Lung (tissue), 11 donors: ENCODE measurements at regions not wholly inside any gene's neighbourhood (a gene's known extent, or its start where the extent isn't known, plus 50 kb on each side); places are given as distances from the start of the nearest gene placed in this dataset.

Experiments
- ATAC-seq: fragments of 200-7000 bp; cut with Tn5 transposase; one replicate; pipeline ENCODE4 v1.9.1; 2020; ENCODE audit warnings: moderate number of reproducible peaks; ENCODE audit not compliant: insufficient read depth, low FRiP score
- DNase-seq, 3 donors: peaks; one replicate each; pipeline ENCODE4 v3.0.0-alpha.2; 2013 to 2017
- H3K27ac ChIP-seq, 2 donors: one replicate each; pipeline ENCODE4 v1.5.1; 2013; ENCODE audit warnings: mild to moderate bottlenecking in 2 of 2, moderate library complexity in 2 of 2, control low read depth in 1 of 2, inconsistent platforms in 1 of 2, low read depth in 1 of 2, low read length in 1 of 2
- H3K27me3 ChIP-seq, 3 donors: one replicate each; pipeline ENCODE4 v1.5.1; 2013; ENCODE audit warnings: low read length in 2 of 3; ENCODE audit not compliant: control insufficient read depth in 3 of 3, insufficient read depth in 3 of 3
- H3K36me3 ChIP-seq, 4 donors: one replicate each; pipeline ENCODE4 v1.5.1; 2013; ENCODE audit warnings: low read length in 4 of 4, mild to moderate bottlenecking in 1 of 4, moderate library complexity in 1 of 4; ENCODE audit not compliant: control insufficient read depth in 4 of 4, insufficient read depth in 4 of 4
- H3K4me1 ChIP-seq, 5 donors: one replicate each; pipeline ENCODE4 v1.5.1; 2013; ENCODE audit warnings: low read length in 5 of 5, mild to moderate bottlenecking in 2 of 5, moderate library complexity in 1 of 5; ENCODE audit not compliant: control insufficient read depth in 5 of 5, insufficient read depth in 5 of 5
- H3K4me3 ChIP-seq: one replicate; pipeline ENCODE4 v1.5.1; 2013; ENCODE audit warnings: mild to moderate bottlenecking, control low read depth, moderate library complexity
- H3K9ac ChIP-seq, 2 donors: one replicate each; pipeline ENCODE4 v1.5.1; 2013; ENCODE audit warnings: low read length in 2 of 2, control low read depth in 1 of 2; ENCODE audit not compliant: insufficient read depth in 1 of 2
- H3K9me3 ChIP-seq, 4 donors: one replicate each; pipeline ENCODE4 v1.5.1; 2013; ENCODE audit warnings: low read length in 3 of 4, mild to moderate bottlenecking in 1 of 4, moderate library complexity in 1 of 4; ENCODE audit not compliant: control insufficient read depth in 4 of 4, insufficient read depth in 3 of 4
- WGBS, 2 donors: extraction: QIAGEN DNeasy Blood & Tissue Kit; methylation state at CpG; one replicate each; pipeline ENCODE4 v1.1.7; 2013; 5-methylcytosine and 5-hydroxymethylcytosine counted together
- TF ChIP-seq, protein P1 (sequence below): IDR thresholded peaks from 2 replicates; pipeline ENCODE4 v1.5.1; 2012; ENCODE audit warnings: mild to moderate bottlenecking; ENCODE audit errors: control extremely low read depth, extremely low read depth
- donor health status: control.
- donor health status: control.
- donor health status: Bipolar disorder and iron deficiency.
- donor health status: healthy.
- donor health status: DM: yes; HTN: yes; CAD: no.

DNA sequence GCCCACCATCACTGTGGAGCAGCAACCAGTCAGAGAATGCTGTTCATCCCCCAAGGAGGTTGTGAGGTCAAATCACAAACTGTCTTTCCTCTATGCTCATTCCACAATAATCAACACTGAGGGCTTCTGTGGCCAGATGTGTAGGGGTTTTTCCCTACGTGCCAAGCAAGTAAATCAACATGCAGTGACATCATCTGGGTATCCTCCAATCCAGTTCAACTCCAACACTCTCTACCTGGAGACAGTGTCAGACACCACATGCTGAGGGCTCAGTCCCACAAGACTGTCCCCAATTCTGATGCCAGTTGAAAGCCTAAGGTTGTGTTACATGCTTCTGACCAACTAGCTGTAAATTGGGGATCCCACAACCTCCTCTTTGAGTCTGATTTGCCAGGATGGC, 57.3 kb upstream of the DMRT1 start:
- TF ChIP-seq, protein P1, sequence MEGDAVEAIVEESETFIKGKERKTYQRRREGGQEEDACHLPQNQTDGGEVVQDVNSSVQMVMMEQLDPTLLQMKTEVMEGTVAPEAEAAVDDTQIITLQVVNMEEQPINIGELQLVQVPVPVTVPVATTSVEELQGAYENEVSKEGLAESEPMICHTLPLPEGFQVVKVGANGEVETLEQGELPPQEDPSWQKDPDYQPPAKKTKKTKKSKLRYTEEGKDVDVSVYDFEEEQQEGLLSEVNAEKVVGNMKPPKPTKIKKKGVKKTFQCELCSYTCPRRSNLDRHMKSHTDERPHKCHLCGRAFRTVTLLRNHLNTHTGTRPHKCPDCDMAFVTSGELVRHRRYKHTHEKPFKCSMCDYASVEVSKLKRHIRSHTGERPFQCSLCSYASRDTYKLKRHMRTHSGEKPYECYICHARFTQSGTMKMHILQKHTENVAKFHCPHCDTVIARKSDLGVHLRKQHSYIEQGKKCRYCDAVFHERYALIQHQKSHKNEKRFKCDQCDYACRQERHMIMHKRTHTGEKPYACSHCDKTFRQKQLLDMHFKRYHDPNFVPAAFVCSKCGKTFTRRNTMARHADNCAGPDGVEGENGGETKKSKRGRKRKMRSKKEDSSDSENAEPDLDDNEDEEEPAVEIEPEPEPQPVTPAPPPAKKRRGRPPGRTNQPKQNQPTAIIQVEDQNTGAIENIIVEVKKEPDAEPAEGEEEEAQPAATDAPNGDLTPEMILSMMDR: no peak
- Histone ChIP-seq H3K9ac (no peak overlapping the region), H3K36me3 (no peaks in the 10 kb centered on the region), H3K9me3 (no peaks in the 10 kb centered on the region), H3K27ac (no peak overlapping the region), H3K4me3 (no peak overlapping the region), H3K27me3 (no peaks in the 10 kb centered on the region), H3K4me1 (no peaks in the 10 kb centered on the region)
- ATAC-seq (no peak), DNase-seq (no peak)
- WGBS, 2 donors: 62 to 81% methylated on average over 1 of the region's 1 CpG

DNA sequence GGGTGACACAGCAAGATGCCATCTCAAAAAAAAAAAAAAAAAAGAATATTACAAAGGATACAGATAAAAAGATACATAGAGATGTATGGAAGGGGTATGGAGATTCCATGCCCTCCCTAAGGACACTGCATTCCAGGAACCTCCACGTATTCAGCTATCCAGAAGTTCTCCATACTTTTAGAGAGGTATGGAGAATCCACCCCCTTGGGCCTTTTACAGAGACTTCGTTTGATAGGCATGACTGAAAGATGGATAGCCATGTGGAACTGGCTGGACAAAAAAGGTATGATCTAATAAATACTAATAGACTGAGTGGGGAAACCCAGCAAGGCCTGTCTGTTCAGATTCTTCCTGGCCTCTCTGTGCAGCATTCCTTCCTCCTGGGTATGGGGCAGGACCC, 56.6 kb upstream of the DMRT1 start:
- 83 to 88% methylated on average over 2 of the region's 2 CpGs for WGBS, 2 donors
- no peak overlapping the region for H3K9ac ChIP-seq
- TF ChIP-seq, protein P1: no peak
- no peaks in the 10 kb centered on the region for H3K27me3 ChIP-seq
- no peak overlapping the region for H3K27ac ChIP-seq
- no peaks in the 10 kb centered on the region for H3K36me3 ChIP-seq
- H3K4me3 ChIP-seq: no peak overlapping the region
- DNase-seq: no peak
- no peak for ATAC-seq
- no peaks in the 10 kb centered on the region for H3K4me1 ChIP-seq
- H3K9me3 ChIP-seq: no peaks in the 10 kb centered on the region

DNA sequence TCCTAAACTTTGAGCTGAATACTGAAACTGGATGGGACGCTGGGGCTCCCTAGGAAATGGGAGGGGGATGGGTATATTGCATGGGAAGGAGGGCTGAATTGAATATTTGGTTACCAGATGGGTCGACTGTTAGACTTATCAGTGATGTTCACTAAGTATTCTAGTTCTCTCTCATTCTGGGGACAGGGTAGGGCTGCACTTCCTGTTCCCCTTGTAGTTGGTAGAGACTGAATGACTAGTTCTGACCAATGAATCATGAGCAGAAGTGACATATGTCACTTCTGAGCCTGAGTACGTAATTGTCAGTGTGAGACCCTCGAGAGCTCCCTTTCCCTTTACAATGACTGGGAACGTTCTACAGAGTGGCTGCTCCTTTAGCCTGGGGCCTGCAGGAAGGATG, 55.5 kb upstream of the DMRT1 start:
- H3K27ac ChIP-seq: no peak overlapping the region
- no peaks in the 10 kb centered on the region for H3K4me1 ChIP-seq
- no peak overlapping the region for H3K4me3 ChIP-seq
- H3K27me3 ChIP-seq: no peaks in the 10 kb centered on the region
- WGBS, 2 donors: 51 to 62% methylated on average over 5 of the region's 5 CpGs
- DNase-seq (no peak), ATAC-seq (no peak)
- H3K9ac ChIP-seq: no peak overlapping the region
- H3K9me3 ChIP-seq: no peaks in the 10 kb centered on the region
- H3K36me3 ChIP-seq: no peaks in the 10 kb centered on the region
- TF ChIP-seq, protein P1: no peak

DNA sequence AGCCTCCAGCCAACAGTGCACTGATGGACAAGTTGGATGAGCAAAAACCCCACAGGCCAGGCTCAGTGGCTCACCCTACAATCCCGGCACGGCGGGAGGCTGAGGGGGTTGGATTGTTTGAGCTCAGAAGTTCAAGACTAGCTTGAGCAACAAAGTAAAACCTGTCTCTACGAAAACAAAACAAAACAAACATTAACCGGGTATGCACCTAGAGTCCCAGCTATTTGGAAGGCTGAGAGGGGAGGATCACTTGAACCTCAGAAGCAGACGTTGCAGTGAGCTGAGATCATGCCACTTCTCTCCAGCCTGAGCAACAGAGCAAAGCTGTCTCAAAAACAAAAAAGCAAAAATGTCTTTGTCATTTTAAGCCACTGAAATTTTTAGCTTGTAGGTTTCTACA, 55.1 kb upstream of the DMRT1 start:
- no peak overlapping the region for H3K4me3 ChIP-seq
- H3K27ac ChIP-seq: no peak overlapping the region
- H3K27me3 ChIP-seq: no peaks in the 10 kb centered on the region
- no peak overlapping the region for H3K9ac ChIP-seq
- H3K9me3 ChIP-seq: no peaks in the 10 kb centered on the region
- DNase-seq (peak in 1 of 3 donors; percentile 20), ATAC-seq (no peak)
- H3K4me1 ChIP-seq: no peaks in the 10 kb centered on the region
- TF ChIP-seq, protein P1: no peak
- H3K36me3 ChIP-seq: no peaks in the 10 kb centered on the region
- WGBS, 2 donors: 59 to 82% methylated on average over 6 of the region's 6 CpGs
